ENCODE measurements at regions not wholly inside any gene's neighbourhood (a gene's known extent, or its start where the extent isn't known, plus 50 kb on each side); places are given as distances from the start of the nearest gene placed in this dataset.
"Not testable (repeated sequence)": the region's sequence is repeated elsewhere in the genome, so short reads cannot be mapped to it uniquely, and the experiment has no call there.

- no peak for DNase-seq
- WGBS, 2 donors: 30 to 48% methylated on average over 3 of the region's 3 CpGs
- no peak overlapping the region for H3K27ac ChIP-seq
- H3K4me1 ChIP-seq: no peaks in the 10 kb centered on the region
- no peak for TF ChIP-seq POLR2A (IDR thresholded peaks at IDR 0.05)
- TF ChIP-seq, protein P1, sequence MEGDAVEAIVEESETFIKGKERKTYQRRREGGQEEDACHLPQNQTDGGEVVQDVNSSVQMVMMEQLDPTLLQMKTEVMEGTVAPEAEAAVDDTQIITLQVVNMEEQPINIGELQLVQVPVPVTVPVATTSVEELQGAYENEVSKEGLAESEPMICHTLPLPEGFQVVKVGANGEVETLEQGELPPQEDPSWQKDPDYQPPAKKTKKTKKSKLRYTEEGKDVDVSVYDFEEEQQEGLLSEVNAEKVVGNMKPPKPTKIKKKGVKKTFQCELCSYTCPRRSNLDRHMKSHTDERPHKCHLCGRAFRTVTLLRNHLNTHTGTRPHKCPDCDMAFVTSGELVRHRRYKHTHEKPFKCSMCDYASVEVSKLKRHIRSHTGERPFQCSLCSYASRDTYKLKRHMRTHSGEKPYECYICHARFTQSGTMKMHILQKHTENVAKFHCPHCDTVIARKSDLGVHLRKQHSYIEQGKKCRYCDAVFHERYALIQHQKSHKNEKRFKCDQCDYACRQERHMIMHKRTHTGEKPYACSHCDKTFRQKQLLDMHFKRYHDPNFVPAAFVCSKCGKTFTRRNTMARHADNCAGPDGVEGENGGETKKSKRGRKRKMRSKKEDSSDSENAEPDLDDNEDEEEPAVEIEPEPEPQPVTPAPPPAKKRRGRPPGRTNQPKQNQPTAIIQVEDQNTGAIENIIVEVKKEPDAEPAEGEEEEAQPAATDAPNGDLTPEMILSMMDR (IDR thresholded peaks at IDR 0.05): no peak
- TF ChIP-seq POLR2AphosphoS5 (IDR thresholded peaks at IDR 0.05): no peak
- no peak for TF ChIP-seq EP300 (IDR thresholded peaks at IDR 0.05)
- no peaks in the 10 kb centered on the region for H3K36me3 ChIP-seq
- intact Hi-C loops (cut with DNase I): no loop called here
- H3K27me3 ChIP-seq: no peaks in the 10 kb centered on the region
- H3K9me3 ChIP-seq: no peaks in the 10 kb centered on the region
- no peak overlapping the region for H3K4me3 ChIP-seq
Measured at GRCh38 chr6:85078058-85078457, 313.7 kb upstream of the TBX18 start.

DNA sequence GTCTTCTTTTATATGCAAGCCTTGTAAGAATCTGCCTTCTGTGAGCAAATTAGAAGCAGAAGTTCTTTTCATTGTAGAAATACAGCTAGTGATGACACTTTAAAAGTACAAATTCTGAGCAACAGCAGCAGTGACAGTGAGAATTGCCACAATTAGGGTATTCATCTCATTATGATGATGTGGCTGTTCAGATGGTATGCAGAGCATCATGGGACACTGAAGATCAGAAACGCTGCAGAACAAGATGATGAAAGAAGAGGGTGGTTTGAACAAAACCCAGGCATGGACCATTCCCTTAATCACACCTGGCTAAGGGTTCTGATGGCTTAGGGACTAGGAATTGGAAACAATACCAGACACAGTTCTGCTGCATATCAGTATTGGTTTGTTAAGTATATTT, 312.7 kb upstream of the TBX18 start:
- Histone ChIP-seq H3K36me3 (no peaks in the 10 kb centered on the region), H3K27me3 (no peaks in the 10 kb centered on the region), H3K27ac (no peak overlapping the region), H3K9me3 (no peaks in the 10 kb centered on the region), H3K4me1 (no peaks in the 10 kb centered on the region), H3K4me3 (no peak overlapping the region)
- intact Hi-C loops (cut with DNase I): no loop called here
- WGBS, 2 donors: 9 to 30% methylated on average over 1 of the region's 1 CpG
- no peak for DNase-seq
- TF ChIP-seq, protein P1 (IDR thresholded peaks at IDR 0.05): no peak
- no peak for TF ChIP-seq POLR2AphosphoS5 (IDR thresholded peaks at IDR 0.05)
- TF ChIP-seq POLR2A (IDR thresholded peaks at IDR 0.05): no peak
- TF ChIP-seq EP300 (IDR thresholded peaks at IDR 0.05): no peak

DNA sequence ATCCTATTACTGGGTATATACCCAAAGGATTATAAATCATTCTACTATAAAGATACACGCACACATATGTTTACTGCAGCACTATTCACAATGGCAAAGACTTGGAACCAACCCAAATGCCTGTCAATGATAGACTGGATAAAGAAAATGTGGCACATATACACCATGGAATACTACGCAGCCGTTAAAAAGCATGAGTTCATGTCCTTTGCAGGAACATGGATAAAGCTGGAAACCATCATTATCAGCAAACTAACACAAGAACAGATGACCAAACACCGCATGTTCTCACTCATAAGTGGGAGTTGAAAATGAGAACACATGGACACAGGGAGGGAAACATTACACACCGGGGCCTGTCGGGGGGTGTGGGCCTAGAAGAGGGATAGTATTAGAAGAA, 307.4 kb upstream of the TBX18 start:
- DNase-seq; H3K36me3 ChIP-seq; intact Hi-C loops (cut with DNase I); H3K27ac ChIP-seq; H3K4me1 ChIP-seq; H3K27me3 ChIP-seq; H3K4me3 ChIP-seq; H3K9me3 ChIP-seq: not testable (repeated sequence)
- WGBS, 2 donors: 87 to 94% methylated on average over 6 of the region's 6 CpGs

GRCh38 chr6:85069577-85069976, 305.2 kb upstream of the TBX18 start:
- H3K4me3 ChIP-seq: no peak overlapping the region
- DNase-seq: no peak
- no peak overlapping the region for H3K27ac ChIP-seq
- 96 to 99% methylated on average over 1 of the region's 1 CpG for WGBS, 2 donors
- intact Hi-C loops (cut with DNase I): no loop called here
- H3K9me3 ChIP-seq: no peaks in the 10 kb centered on the region
- no peaks in the 10 kb centered on the region for H3K36me3 ChIP-seq
- H3K27me3 ChIP-seq: no peaks in the 10 kb centered on the region
- H3K4me1 ChIP-seq: no peaks in the 10 kb centered on the region
- TF ChIP-seq POLR2A (IDR thresholded peaks at IDR 0.05) (no peak), POLR2AphosphoS5 (IDR thresholded peaks at IDR 0.05) (no peak), EP300 (IDR thresholded peaks at IDR 0.05) (no peak)
- TF ChIP-seq, protein P1 (IDR thresholded peaks at IDR 0.05): no peak

DNA sequence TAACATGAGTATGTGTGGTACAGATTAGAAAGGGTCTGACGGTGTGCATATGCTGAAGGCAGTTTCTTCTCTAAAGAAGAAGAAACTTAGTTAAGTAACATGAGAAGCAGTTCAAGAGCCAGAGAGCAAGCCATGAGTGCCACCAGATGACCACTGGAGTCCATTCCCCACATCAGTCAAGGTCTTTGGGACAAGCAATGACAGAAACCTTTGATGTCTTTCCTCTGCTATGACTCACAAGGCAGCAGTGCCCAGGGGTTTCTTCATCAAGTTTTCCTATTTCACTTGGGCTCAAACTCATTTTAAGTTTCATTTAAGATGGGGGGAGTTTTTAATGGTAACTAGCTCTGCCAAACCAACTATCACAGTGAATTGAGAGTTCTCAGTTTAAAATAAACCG, 303.8 kb upstream of the TBX18 start:
- H3K27me3 ChIP-seq: no peaks in the 10 kb centered on the region
- no peaks in the 10 kb centered on the region for H3K36me3 ChIP-seq
- no peak overlapping the region for H3K4me3 ChIP-seq
- H3K27ac ChIP-seq: no peak overlapping the region
- no peak for TF ChIP-seq POLR2AphosphoS5 (IDR thresholded peaks at IDR 0.05)
- TF ChIP-seq, protein P1 (IDR thresholded peaks at IDR 0.05): no peak
- TF ChIP-seq EP300 (IDR thresholded peaks at IDR 0.05): no peak
- TF ChIP-seq POLR2A (IDR thresholded peaks at IDR 0.05): no peak
- no peak for DNase-seq
- no peaks in the 10 kb centered on the region for H3K9me3 ChIP-seq
- H3K4me1 ChIP-seq: no peaks in the 10 kb centered on the region
- intact Hi-C loops (cut with DNase I): no loop called here
- WGBS, 2 donors: 85 to 88% methylated on average over 2 of the region's 2 CpGs

Measured in sigmoid colon (tissue), 6 donors.